ENCODE measurements at regions not wholly inside any gene's neighbourhood (a gene's known extent, or its start where the extent isn't known, plus 50 kb on each side); places are given as distances from the start of the nearest gene placed in this dataset.
"Not testable (repeated sequence)": the region's sequence is repeated elsewhere in the genome, so short reads cannot be mapped to it uniquely, and the experiment has no call there.

- no peak for FAIRE-seq
These were observed 50.3 kb upstream of the SNRK start for GRCh38 chr3:43236008-43236407.

DNA sequence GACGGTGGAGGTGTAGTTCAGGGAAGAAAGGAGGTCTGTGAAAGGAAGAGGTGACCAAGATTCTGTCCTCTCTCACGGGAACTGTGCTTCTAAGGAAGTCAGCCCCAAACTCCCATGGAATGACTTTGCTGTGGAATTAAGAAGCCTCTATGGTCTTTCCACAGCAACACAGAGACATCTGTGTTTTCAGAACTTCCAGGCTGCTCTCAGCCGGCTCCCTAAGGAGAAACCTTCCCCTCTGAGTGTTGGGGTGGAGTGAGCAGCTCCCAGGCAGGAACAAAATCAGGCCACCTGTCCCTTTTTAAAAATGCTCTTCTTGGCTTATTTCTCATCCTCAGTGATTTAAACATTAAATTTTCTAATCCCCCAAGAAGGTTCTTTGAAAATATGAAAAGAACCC lies 53.3 kb upstream of the SNRK start:
- FAIRE-seq, result no peak

DNA sequence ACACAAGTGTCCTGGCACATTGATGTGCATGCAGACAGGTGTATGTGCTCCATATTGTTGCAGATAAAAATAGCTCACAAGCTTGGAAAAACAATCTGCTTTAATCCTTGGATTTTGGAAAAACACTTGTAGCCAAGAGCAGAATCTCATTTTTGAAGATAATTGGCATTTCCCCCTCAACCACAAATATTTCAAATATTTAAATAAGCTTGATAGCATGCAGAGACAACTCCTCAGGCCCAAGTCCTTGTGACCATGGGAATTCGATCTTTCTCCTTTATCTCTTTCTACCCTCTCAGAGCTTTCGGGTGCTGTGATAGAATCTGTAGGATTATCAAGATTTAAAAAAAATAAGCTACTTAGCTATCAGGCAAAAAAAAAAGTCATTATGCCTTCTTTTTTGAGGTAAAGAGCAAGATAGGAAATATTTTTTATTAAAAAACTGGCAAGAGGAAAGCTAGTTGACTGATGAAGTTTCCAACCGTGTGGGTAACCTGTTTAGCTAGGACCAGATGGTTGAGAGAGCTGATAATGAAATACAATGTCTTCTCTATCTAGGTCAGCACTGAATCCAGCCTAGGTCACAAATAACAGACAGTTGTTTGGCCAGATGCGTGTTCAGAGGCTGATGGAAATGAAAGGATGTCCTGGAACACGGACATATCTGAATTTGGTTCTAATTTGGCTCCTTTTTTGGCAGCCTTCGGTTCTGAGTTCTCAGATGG lies 54.9 kb upstream of the SNRK start:
- FAIRE-seq, result no peak

DNA sequence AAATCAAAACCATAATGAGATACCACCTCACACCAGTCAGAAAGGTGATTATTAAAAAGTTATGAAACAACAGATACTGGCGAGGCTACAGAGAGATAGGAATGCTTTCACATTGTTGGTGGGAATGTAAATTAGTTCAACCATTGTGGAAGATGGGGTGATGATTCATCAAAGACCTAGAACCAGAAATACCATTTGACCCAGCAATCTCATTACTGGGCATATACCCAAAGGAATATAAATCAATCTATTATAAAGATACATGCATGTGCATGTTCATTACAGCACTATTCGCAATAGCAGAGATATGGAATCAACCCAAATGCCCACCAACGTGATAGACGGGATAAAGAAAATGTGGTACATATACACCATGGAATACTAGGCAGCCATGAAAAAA lies 56.5 kb upstream of the SNRK start:
- not testable (repeated sequence) for FAIRE-seq

DNA sequence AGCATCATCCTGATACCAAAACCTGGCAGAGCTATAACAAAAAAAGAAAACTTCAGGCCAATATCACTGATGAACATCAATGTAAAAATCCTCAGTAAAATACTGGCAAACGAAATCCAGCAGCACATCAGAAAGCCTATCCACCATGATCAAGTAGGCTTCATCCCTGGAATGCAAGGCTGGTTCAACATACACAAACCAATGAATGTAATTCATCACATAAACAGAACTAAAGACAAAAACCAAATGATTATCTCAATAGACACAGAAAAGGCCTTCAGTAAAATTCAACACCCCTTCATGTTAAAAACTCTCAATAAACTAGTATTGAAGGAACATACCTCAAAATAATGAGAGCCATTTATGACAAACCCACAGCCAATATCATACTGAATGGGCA lies 58.7 kb upstream of the SNRK start:
- FAIRE-seq, result not testable (repeated sequence)

- no peak for FAIRE-seq
These were observed 61.8 kb upstream of the SNRK start for GRCh38 chr3:43224405-43225073.

GRCh38 chr3:43223670-43224364 lies 62.5 kb upstream of the SNRK start:
- peak; percentile 78 for FAIRE-seq

GRCh38 chr3:43222590-43222989 lies 63.8 kb upstream of the SNRK start:
- FAIRE-seq, result no peak

DNA sequence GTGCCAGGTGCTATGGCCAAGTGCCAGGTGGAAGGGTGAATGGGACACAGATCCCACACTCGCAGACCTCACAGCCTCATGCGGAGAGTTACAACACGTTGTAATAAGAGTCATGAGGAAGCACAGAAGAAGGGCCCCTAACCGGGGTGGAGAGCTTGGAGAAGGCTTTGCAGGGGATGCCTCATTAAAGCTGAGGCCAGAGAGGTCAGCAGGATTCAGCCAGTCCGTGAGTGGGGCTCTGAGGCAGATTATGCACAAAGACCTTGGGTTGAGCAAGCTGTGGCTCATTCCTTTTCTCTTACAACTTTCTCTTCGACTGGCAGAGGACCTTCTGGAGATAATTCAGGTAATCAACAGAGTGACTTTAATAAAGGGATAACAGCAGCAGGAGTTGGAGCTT lies 65.3 kb upstream of the SNRK start:
- FAIRE-seq, result no peak

- no peak for FAIRE-seq
These were observed 66.7 kb upstream of the SNRK start for GRCh38 chr3:43219616-43220015.

GRCh38 chr3:43218921-43219320 lies 67.4 kb upstream of the SNRK start:
- no peak for FAIRE-seq

DNA sequence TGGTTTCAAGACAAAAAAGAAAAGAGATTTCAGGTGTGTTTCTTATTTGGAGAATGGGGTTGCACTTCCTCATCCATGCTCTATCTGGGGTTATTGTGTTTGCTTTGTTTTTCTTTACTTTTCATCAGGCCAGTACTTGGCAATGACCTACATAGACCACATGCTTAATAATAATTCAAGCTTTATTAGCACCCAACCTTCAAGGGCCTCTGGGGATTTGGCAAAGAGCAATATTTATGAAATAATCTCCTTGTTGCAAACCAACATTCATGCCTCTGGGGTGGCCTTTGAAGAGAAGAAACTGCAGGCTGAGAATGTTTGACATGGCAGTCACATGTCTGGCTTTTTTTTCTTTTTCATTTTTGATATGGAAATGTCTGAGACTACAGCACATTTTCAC lies 68.2 kb upstream of the SNRK start:
- FAIRE-seq, result no peak

DNA sequence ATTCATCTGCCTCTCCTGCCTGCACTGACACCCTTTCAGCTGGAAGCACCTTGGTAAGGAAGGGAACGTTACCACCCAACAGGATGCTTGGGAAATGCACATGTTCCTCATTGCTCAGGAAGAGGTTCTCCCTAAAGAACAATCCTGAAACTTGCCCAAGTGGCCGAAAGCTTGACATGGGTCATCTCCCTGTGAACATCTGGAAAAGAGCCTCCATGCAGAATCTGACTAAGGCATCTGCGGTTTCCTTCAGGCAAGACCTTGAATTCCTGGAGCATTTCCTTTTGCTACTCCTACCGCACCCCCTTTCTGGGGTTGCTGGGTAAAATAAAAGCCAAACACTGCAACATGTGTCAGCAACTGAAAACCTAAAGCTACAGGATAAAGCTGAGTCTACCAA lies 68.7 kb upstream of the SNRK start:
- no peak for FAIRE-seq

GRCh38 chr3:43217206-43217605 lies 69.1 kb upstream of the SNRK start:
- FAIRE-seq, result no peak

GRCh38 chr3:43215663-43216275 lies 70.6 kb upstream of the SNRK start:
- no peak for FAIRE-seq

DNA sequence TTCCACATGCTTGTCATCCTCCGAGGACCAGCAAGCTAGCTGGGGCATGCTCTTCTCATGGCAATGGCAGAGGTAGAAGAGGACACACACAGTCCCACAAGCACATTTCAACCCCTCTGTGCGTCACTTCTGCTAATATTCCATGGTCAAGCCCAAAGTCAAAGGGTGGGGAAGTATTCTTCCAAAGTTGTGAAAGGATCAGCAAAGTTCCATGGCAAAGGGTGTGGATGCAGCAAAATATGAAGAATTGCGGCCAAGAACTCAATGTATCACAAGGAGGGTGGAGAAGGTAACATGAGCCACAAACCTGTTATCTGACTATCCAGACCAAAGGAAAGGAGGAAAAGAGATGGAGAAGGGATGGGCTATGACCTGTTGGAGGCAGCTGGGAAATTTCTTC lies 71.2 kb upstream of the SNRK start:
- no peak for FAIRE-seq

GRCh38 chr3:43214616-43215015 lies 71.7 kb upstream of the SNRK start:
- no peak for FAIRE-seq

DNA sequence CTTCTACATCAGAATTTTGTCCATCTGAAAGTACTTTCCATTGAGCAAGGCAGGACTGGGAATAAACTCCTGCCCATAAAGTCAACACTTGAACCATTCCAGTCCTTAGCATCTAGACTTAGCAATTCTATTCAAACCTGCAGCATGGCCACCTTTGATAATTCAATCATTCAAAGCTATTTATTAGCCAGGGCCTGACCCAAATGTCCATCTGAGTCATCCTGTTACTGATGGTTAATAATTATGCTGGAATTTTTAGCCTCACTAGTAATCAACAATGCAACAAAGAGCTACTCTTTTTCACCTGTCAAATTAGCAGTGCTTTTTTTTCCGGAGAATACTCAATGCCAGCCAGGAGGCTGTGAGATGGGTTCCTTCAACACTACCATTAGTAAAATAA lies 72.7 kb upstream of the SNRK start:
- no peak for FAIRE-seq

- no peak for FAIRE-seq
These were observed 73.3 kb upstream of the SNRK start for GRCh38 chr3:43212914-43213611.

DNA sequence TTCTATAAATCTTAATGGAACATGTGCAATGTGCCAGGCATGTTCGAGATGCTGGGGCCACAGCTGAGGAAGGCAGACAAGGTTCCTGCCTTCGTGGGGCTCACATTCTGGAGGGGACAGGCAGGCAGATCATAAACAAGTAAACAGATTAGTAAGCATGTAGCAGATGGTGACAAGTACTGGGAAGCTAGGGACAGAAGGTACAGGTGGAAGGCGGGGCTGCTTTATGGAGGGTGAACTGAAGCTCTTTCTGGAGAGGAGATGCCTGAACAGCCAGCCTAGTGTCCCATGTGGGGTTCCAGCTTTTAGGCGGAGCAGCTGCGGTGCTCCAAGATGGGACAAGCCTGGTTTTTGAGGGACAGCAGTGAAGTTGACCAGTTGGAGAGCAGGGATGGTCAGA lies 74.7 kb upstream of the SNRK start:
- no peak for FAIRE-seq

DNA sequence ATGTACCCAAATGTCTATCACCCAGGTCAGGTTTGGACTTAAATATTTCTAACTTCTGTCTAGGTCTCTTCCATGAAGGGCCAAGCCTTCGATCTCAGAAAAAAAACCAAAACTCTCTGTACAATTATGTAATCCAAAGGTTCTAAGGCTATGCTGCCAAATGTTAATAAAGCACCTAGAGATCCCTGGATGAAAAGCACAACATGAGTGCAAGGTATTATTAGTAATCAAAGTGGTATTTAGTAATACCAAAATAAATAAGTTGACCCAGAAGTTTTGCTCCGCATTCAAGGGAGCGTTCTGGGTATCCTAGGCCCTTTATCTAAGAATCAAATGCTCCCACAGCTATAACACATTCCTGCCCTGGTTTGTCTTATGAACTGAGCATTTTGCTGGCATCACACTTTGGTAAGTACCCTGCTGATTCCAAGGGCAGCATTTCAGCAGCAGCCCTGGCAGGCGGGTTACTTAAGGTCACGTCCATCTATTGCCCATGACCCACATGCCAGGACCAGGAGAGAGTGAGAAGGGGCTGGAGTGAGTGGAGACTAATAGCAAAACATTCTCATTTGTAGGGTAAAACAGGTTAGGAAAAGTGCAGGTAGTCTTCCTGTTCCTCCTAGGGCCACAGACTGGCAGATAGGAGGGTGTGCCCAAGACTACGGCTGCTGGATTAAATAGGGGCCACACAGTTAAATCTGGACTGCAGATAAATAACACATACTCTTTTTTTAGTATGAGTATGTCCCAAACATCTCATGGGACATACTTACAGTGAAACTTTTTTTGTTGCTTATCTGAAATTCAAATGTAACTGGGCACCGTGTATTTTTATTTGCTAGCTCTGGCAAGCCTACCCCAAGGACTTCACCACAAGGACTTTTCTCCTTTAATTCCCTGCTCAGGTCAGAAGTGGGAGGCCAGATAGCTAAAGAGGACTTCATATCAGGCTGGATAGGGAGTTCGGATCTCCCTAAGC lies 76.0 kb upstream of the SNRK start:
- no peak for FAIRE-seq

GRCh38 chr3:43207628-43208085 lies 78.7 kb upstream of the SNRK start:
- FAIRE-seq, result no peak
